K562 (cell line): ENCODE measurements at regions not wholly inside any gene's neighbourhood (a gene's known extent, or its start where the extent isn't known, plus 50 kb on each side); places are given as distances from the start of the nearest gene placed in this dataset.

Experiments
- BRD4 ChIP-seq: fragments of 200-600 bp; sonication (generic); IDR thresholded peaks from 2 replicates; pipeline ENCODE4 v1.6.1; 2017; ENCODE audit warnings: inconsistent platforms
- CC2D1A ChIP-seq: fragments of 450-650 bp; IDR thresholded peaks from 2 replicates; pipeline ENCODE4 v1.6.1; 2017; ENCODE audit warnings: mild to moderate bottlenecking
- CEBPG ChIP-seq, 3 experiments: fragments of 200-800 bp in 1 of 3; sonication (Bioruptor generic) in 1 of 3; sonication (generic) in 1 of 3; formaldehyde crosslinking in 1 of 3; IDR thresholded peaks in 2 of 3; conservative IDR thresholded peaks in 1 of 3; 2 replicates each; pipeline versions ENCODE4 v1.6.1 to v1.8.0; 2016 to 2022; ENCODE audit warnings: missing compliant biosample characterization in 2 of 3, missing genetic modification characterization in 2 of 3, mild to moderate bottlenecking in 1 of 3, missing genetic modification reagents in 1 of 3
- CHD4 ChIP-seq: fragments of 200-600 bp; sonication (generic); IDR thresholded peaks from 3 replicates; pipeline ENCODE4 v1.6.1; 2012; ENCODE audit warnings: low read depth, mild to moderate bottlenecking, mixed read lengths, low read length, inconsistent platforms; ENCODE audit not compliant: insufficient read depth, insufficient replicate concordance, poor library complexity, severe bottlenecking
- DDX20 ChIP-seq: fragments of 450-650 bp; IDR thresholded peaks from 2 replicates; pipeline ENCODE4 v1.6.1; 2016; ENCODE audit warnings: missing genetic modification characterization, low read depth, mild to moderate bottlenecking, missing compliant biosample characterization, moderate library complexity
- DIDO1 ChIP-seq: fragments of 450-650 bp; IDR thresholded peaks from 2 replicates; pipeline ENCODE4 v1.6.1; 2016; ENCODE audit warnings: low read depth, missing biosample characterization, missing genetic modification characterization
- ETV1 ChIP-seq: fragments of 450-650 bp; conservative IDR thresholded peaks from 2 replicates; pipeline ENCODE4 v1.6.1; 2016; ENCODE audit warnings: missing genetic modification characterization, control low read depth, low read depth, missing compliant biosample characterization
- HCFC1 ChIP-seq: IDR thresholded peaks from 2 replicates; pipeline ENCODE4 v1.6.1; 2012; ENCODE audit warnings: low read depth, low read length, improper control_type of control experiment
- HDAC6 ChIP-seq: IDR thresholded peaks from 2 replicates; pipeline ENCODE4 v1.6.1; 2012; ENCODE audit warnings: low read depth, mild to moderate bottlenecking, control low read depth, inconsistent platforms, low read length, moderate library complexity
- HINFP ChIP-seq: fragments of 450-650 bp; conservative IDR thresholded peaks from 2 replicates; pipeline ENCODE4 v1.6.1; 2016; ENCODE audit warnings: missing genetic modification characterization, low read depth, mild to moderate bottlenecking, control low read depth, missing compliant biosample characterization
- KAT7 ChIP-seq: sonication (generic); formaldehyde crosslinking; IDR thresholded peaks from 2 replicates; pipeline ENCODE4 v1.8.0; 2022; ENCODE audit warnings: missing genetic modification reagents, mild to moderate bottlenecking, borderline replicate concordance
- KHSRP ChIP-seq: fragments of 450-650 bp; IDR thresholded peaks from 2 replicates; pipeline ENCODE4 v1.6.1; 2017
- L3MBTL2 ChIP-seq: fragments of 450-650 bp; IDR thresholded peaks from 2 replicates; pipeline ENCODE4 v1.6.1; 2016; ENCODE audit warnings: mild to moderate bottlenecking, moderate library complexity
- NRF1 ChIP-seq, 2 experiments: fragments of 450-650 bp; IDR thresholded peaks in 1 of 2; conservative IDR thresholded peaks in 1 of 2; 2 replicates each; pipeline ENCODE4 v1.6.1; 2014; ENCODE audit warnings: mild to moderate bottlenecking in 2 of 2
- RB1 ChIP-seq: fragments of 450-650 bp; IDR thresholded peaks from 2 replicates; pipeline ENCODE4 v1.6.1; 2017; ENCODE audit warnings: low read depth, mild to moderate bottlenecking
- RBM15 ChIP-seq: fragments of 200-400 bp; formaldehyde crosslinking; IDR thresholded peaks from 2 replicates; pipeline ENCODE4 v1.6.1; 2018; ENCODE audit warnings: mild to moderate bottlenecking, low read length, moderate library complexity; ENCODE audit not compliant: insufficient read depth
- SFPQ ChIP-seq: fragments of 200-400 bp; formaldehyde crosslinking; IDR thresholded peaks from 2 replicates; pipeline ENCODE4 v1.6.1; 2017; ENCODE audit warnings: mild to moderate bottlenecking, low read depth, low read length, moderate library complexity
- SMARCC2 ChIP-seq: fragments of 450-650 bp; IDR thresholded peaks from 2 replicates; pipeline ENCODE4 v1.6.1; 2017; ENCODE audit warnings: antibody characterized with exemption, moderate library complexity, mild to moderate bottlenecking, low read depth
- STAT5A ChIP-seq: IDR thresholded peaks from 2 replicates; pipeline ENCODE4 v1.6.1; 2012; ENCODE audit warnings: low read length, inconsistent platforms, borderline replicate concordance
- TAF7 ChIP-seq: fragments of 450-650 bp; IDR thresholded peaks from 2 replicates; pipeline ENCODE4 v1.6.1; 2016; ENCODE audit warnings: missing genetic modification characterization, missing compliant biosample characterization
- ZC3H4 ChIP-seq: sonication (generic); formaldehyde crosslinking; IDR thresholded peaks from 2 replicates; pipeline ENCODE4 v1.9.0; 2021; ENCODE audit warnings: missing genetic modification reagents, borderline replicate concordance
- ZKSCAN1 ChIP-seq: fragments of 150-350 bp; IDR thresholded peaks from 2 replicates; pipeline ENCODE4 v1.6.1; 2016; ENCODE audit warnings: low read depth, low read length
- ZKSCAN3 ChIP-seq: fragments of 250-450 bp; sonication (Bioruptor Pico); IDR thresholded peaks from 2 replicates; pipeline ENCODE4 v1.4.0; 2020
- ZNF316 ChIP-seq: fragments of 450-650 bp; IDR thresholded peaks from 2 replicates; pipeline ENCODE4 v1.6.1; 2016
- ZNF444 ChIP-seq: fragments of 250-450 bp; sonication (Bioruptor Pico); IDR thresholded peaks from 2 replicates; pipeline ENCODE4 v1.4.0; 2020; ENCODE audit warnings: mild to moderate bottlenecking, moderate library complexity
- ZNF445 ChIP-seq: fragments of 250-450 bp; sonication (Bioruptor Pico); IDR thresholded peaks from 2 replicates; pipeline ENCODE4 v1.4.0; 2020; ENCODE audit warnings: low read depth, mild to moderate bottlenecking, moderate library complexity
- ZNF583 ChIP-seq: fragments of 250-450 bp; sonication (Bioruptor Pico); IDR thresholded peaks from 2 replicates; pipeline ENCODE4 v1.4.0; 2020
- ZNF75A ChIP-seq: fragments of 450-650 bp; formaldehyde crosslinking; IDR thresholded peaks from 2 replicates; pipeline ENCODE4 v1.4.0; 2020; ENCODE audit warnings: mild to moderate bottlenecking
- ZZZ3 ChIP-seq: fragments of 450-650 bp; IDR thresholded peaks from 2 replicates; pipeline ENCODE4 v1.6.1; 2016; ENCODE audit warnings: antibody characterized with exemption, mild to moderate bottlenecking, moderate library complexity

DNA sequence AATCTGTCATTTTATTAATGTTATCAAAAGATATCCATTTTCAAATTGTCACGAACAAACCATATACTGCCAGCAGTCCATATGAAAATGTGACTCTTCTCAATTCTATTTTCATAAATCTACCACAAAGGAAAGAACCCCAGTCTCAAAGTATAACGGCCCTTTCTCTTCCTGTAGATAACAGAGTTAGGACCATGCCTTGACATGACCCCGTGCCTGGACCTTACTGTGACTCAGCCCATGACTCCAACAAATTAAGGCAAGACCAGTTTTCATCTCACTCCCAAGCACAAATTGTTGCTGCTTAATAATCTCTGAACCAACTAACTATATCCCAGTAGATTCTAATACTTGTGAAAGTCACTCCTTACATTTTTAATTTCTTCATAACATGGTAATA is 124.4 kb upstream of the NFIA start (continued):
- TF ChIP-seq SMARCC2 (no peak), HDAC6 (no peak), ZNF316 (peak; percentile 46; the same call in 1 of the 2 replicates), ZNF445 (CRISPR knock-in tag) (no peak), RBM15 (no peak), RB1 (no peak), KAT7 (no peak), ZNF444 (CRISPR knock-in tag) (no peak), TAF7 (no peak), CHD4 (no peak), CEBPG (CRISPR knock-in tag; IDR thresholded peaks at IDR 0.05) (no peak), CEBPG (tag; conservative IDR thresholded peaks at IDR 0.05 in 1 of 2, IDR thresholded peaks at IDR 0.05 in 1 of 2) (no peak), CC2D1A (0 out of 2 replicates have a peak, but pooled peaks have one; percentile 38), ETV1 (0 out of 2 replicates have a peak, but pooled peaks have one; percentile 43), ZNF583 (CRISPR knock-in tag) (no peak), HCFC1 (no peak), ZC3H4 (CRISPR knock-in tag) (no peak), SFPQ (no peak), DIDO1 (tag) (no peak), ZKSCAN1 (no peak), DDX20 (tag) (0 out of 2 replicates have a peak, but pooled peaks have one; percentile 37), ZKSCAN3 (CRISPR knock-in tag) (no peak), ZNF75A (CRISPR knock-in tag) (no peak), HINFP (no peak), BRD4 (no peak), STAT5A (no peak), KHSRP (no peak), NRF1 (conservative IDR thresholded peaks at IDR 0.05 in 1 of 2, IDR thresholded peaks at IDR 0.05 in 1 of 2) (no peak), L3MBTL2 (peak; percentile 51; the same call in 1 of the 2 replicates), ZZZ3 (no peak)
